B cell (primary cell): ENCODE measurements at regions not wholly inside any gene's neighbourhood (a gene's known extent, or its start where the extent isn't known, plus 50 kb on each side); places are given as distances from the start of the nearest gene placed in this dataset.

ENCODE experiments used
- ATAC-seq: fragments of 200-7000 bp; cut with Tn5 transposase; one replicate; pipeline ENCODE4 v1.10.0; 2021; ENCODE audit warnings: low read depth, mild to moderate bottlenecking, moderate number of reproducible peaks, moderate library complexity
- CTCF ChIA-PET: fragments of 350-600 bp; sonication (Branson Sonifier 250); formaldehyde crosslinking; loops from one replicate; lab custom pipeline; 2021; ENCODE audit warnings: antibody characterized with exemption, inconsistent platforms; lab: Charles Lee
- POLR2A ChIA-PET: fragments of 350-600 bp; sonication (Branson Sonifier 250); formaldehyde crosslinking; loops from one replicate; lab custom pipeline; 2021; ENCODE audit warnings: antibody characterized with exemption; lab: Charles Lee
- DNase-seq: peaks from one replicate; pipeline ENCODE4 v3.0.0; 2013
- H2AFZ ChIP-seq: 2 replicates; pipeline ENCODE4 v1.6.1; 2012; ENCODE audit warnings: mild to moderate bottlenecking, low read depth, low read length; ENCODE audit not compliant: insufficient read depth, poor library complexity, severe bottlenecking
- H3K27ac ChIP-seq, 2 donors: 1 replicate in 1 of 2; 2 replicates in 1 of 2; pipeline ENCODE4 v1.5.1; 2012 to 2013; ENCODE audit warnings: low read length in 2 of 2, mild to moderate bottlenecking in 2 of 2, moderate library complexity in 1 of 2
- H3K27me3 ChIP-seq, 4 experiments: fragments of 200-600 bp in 1 of 4; sonication (generic) in 1 of 4; replicated peaks in 1 of 4; 1 replicate in 2 of 4; 2 replicates in 2 of 4; pipeline versions ENCODE4 v1.6.1 to v1.7.0; 2013 to 2016; ENCODE audit warnings: low read length in 3 of 4, mild to moderate bottlenecking in 2 of 4, mixed read lengths in 1 of 4, moderate library complexity in 1 of 4; ENCODE audit not compliant: insufficient read depth in 4 of 4, control insufficient read depth in 3 of 4; ENCODE audit errors: control extremely low read depth in 1 of 4
- H3K36me3 ChIP-seq, 2 experiments: replicated peaks in 1 of 2; 1 replicate in 1 of 2; 2 replicates in 1 of 2; pipeline versions ENCODE4 v1.6.1 to v1.7.1; 2013; ENCODE audit warnings: low read length in 1 of 2; ENCODE audit not compliant: insufficient read depth in 2 of 2, control insufficient read depth in 1 of 2; ENCODE audit errors: control extremely low read depth in 1 of 2, extremely low read depth in 1 of 2
- H3K4me1 ChIP-seq, 2 donors: fragments of 200-600 bp in 1 of 2; sonication (generic) in 1 of 2; 1 replicate in 1 of 2; 2 replicates in 1 of 2; pipeline versions ENCODE4 v1.5.1 to v1.6.1; 2013 to 2017; ENCODE audit warnings: low read length in 2 of 2; ENCODE audit not compliant: control insufficient read depth in 2 of 2, insufficient read depth in 2 of 2
- H3K4me2 ChIP-seq: replicated peaks from 2 replicates; pipeline ENCODE3; 2012; ENCODE audit warnings: mild to moderate bottlenecking, low read depth, low read length; ENCODE audit not compliant: poor library complexity, severe bottlenecking
- H3K4me3 ChIP-seq, 5 experiments: fragments of 200-600 bp in 1 of 5; sonication (generic) in 1 of 5; 1 replicate in 3 of 5; 2 replicates in 2 of 5; pipeline versions ENCODE4 v1.5.1 to v1.7.0; 2011 to 2016; ENCODE audit warnings: low read length in 4 of 5, mild to moderate bottlenecking in 4 of 5, low read depth in 2 of 5, control low read depth in 1 of 5, moderate library complexity in 1 of 5; ENCODE audit not compliant: insufficient read depth in 1 of 5; ENCODE audit errors: control extremely low read depth in 1 of 5, extremely low read depth in 1 of 5
- H3K79me2 ChIP-seq: fragments of 200-600 bp; sonication (generic); one replicate; pipeline ENCODE4 v1.6.0; 2016; ENCODE audit warnings: low read length; ENCODE audit not compliant: control insufficient read depth, insufficient read depth
- H3K9ac ChIP-seq: fragments of 200-600 bp; sonication (generic); 2 replicates; pipeline ENCODE4 v1.6.1; 2017; ENCODE audit warnings: mild to moderate bottlenecking, low read length, moderate library complexity
- H3K9me3 ChIP-seq, 3 donors: one replicate each; pipeline versions ENCODE4 v1.6.1 to v1.7.1; 2013; ENCODE audit warnings: low read length in 2 of 3; ENCODE audit not compliant: control insufficient read depth in 2 of 3, insufficient read depth in 1 of 3; ENCODE audit errors: control extremely low read depth in 1 of 3
- H4K20me1 ChIP-seq: 2 replicates; pipeline ENCODE4 v1.6.0; 2012; ENCODE audit warnings: mild to moderate bottlenecking, low read length; ENCODE audit not compliant: insufficient read depth, control insufficient read depth, poor library complexity, severe bottlenecking
- H3K27ac Mint-ChIP-seq: one replicate; pipeline ENCODE4 v1.8.0; 2021; ENCODE audit warnings: mixed read lengths
- H3K27me3 Mint-ChIP-seq: one replicate; pipeline ENCODE4 v1.8.0; 2021; ENCODE audit warnings: mixed read lengths
- H3K4me1 Mint-ChIP-seq: one replicate; pipeline ENCODE4 v1.8.0; 2021; ENCODE audit warnings: mixed read lengths
- H3K4me3 Mint-ChIP-seq: one replicate; pipeline ENCODE4 v1.8.0; 2021; ENCODE audit warnings: mixed read lengths
- H3K9me3 Mint-ChIP-seq: one replicate; pipeline ENCODE4 v1.8.0; 2022; ENCODE audit warnings: mixed read lengths; ENCODE audit not compliant: insufficient read depth
- EZH2 ChIP-seq: IDR thresholded peaks from 2 replicates; pipeline ENCODE4 v1.6.1; 2012; ENCODE audit warnings: borderline replicate concordance, low read depth, mild to moderate bottlenecking, moderate library complexity, low read length; ENCODE audit not compliant: insufficient read depth, poor library complexity, severe bottlenecking
- WGBS: methylation state at CpG from one replicate; pipeline ENCODE4 v1.1.5; 2013; ENCODE audit warnings: missing lambda C conversion rate; ENCODE audit not compliant: insufficient coverage; 5-methylcytosine and 5-hydroxymethylcytosine counted together
- intact Hi-C: fragments of 100-400 bp; cut with micrococcal nuclease; formaldehyde crosslinking; loops from one replicate; pipeline ENCODE4 v1.10.0; 2022
- TF ChIP-seq, protein P1 (sequence below): fragments of 200-600 bp; IDR thresholded peaks from one replicate; pipeline ENCODE4 v1.8.0; 2022; ENCODE audit warnings: antibody characterized with exemption, mild to moderate bottlenecking

- no peak for DNase-seq
- intact Hi-C loops, result no loop called here
- H3K4me3 Mint-ChIP-seq, result no peak overlapping the region
- Histone ChIP-seq H2AFZ (no peak overlapping the region), H3K27me3 (no peaks in the 10 kb centered on the region), H3K4me1 (no peaks in the 10 kb centered on the region), H3K36me3 (no peaks in the 10 kb centered on the region), H4K20me1 (no peaks in the 10 kb centered on the region), H3K4me3 (no peak overlapping the region), H3K27ac (no peak overlapping the region), H3K79me2 (no peaks in the 10 kb centered on the region), H3K9me3 (no peaks in the 10 kb centered on the region), H3K4me2 (no peak overlapping the region), H3K9ac (no peak overlapping the region)
- peaks cover 3% of the 10 kb centered on the region for H3K27me3 Mint-ChIP-seq
- CTCF ChIA-PET, result no interaction called here
- ATAC-seq, result no peak
- no peak overlapping the region for H3K27ac Mint-ChIP-seq
- POLR2A ChIA-PET, result no interaction called here
- 90% methylated on average over 2 of the region's 3 CpGs for WGBS
- TF ChIP-seq EZH2, result no peak
- TF ChIP-seq, protein P1, sequence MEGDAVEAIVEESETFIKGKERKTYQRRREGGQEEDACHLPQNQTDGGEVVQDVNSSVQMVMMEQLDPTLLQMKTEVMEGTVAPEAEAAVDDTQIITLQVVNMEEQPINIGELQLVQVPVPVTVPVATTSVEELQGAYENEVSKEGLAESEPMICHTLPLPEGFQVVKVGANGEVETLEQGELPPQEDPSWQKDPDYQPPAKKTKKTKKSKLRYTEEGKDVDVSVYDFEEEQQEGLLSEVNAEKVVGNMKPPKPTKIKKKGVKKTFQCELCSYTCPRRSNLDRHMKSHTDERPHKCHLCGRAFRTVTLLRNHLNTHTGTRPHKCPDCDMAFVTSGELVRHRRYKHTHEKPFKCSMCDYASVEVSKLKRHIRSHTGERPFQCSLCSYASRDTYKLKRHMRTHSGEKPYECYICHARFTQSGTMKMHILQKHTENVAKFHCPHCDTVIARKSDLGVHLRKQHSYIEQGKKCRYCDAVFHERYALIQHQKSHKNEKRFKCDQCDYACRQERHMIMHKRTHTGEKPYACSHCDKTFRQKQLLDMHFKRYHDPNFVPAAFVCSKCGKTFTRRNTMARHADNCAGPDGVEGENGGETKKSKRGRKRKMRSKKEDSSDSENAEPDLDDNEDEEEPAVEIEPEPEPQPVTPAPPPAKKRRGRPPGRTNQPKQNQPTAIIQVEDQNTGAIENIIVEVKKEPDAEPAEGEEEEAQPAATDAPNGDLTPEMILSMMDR, result no peak
- no peaks in the 10 kb centered on the region for H3K9me3 Mint-ChIP-seq
- H3K4me1 Mint-ChIP-seq, result no peaks in the 10 kb centered on the region
These were observed 158.3 kb downstream of the EFHB start for GRCh38 chr3:19775765-19776164.

GRCh38 chr3:19769694-19770093, 164.3 kb downstream of the EFHB start:
- H3K4me2 ChIP-seq, result no peak overlapping the region
- POLR2A ChIA-PET, result no interaction called here
- no peak overlapping the region for H3K4me3 ChIP-seq
- H4K20me1 ChIP-seq, result no peaks in the 10 kb centered on the region
- no peak overlapping the region for H3K4me3 Mint-ChIP-seq
- DNase-seq (no peak), ATAC-seq (no peak)
- no peaks in the 10 kb centered on the region for H3K9me3 Mint-ChIP-seq
- CTCF ChIA-PET, result no interaction called here
- no CpG with 5 or more reads among the region's 4 CpGs for WGBS
- no peaks in the 10 kb centered on the region for H3K36me3 ChIP-seq
- intact Hi-C loops, result no loop called here
- no peak overlapping the region for H3K27ac Mint-ChIP-seq
- H3K27me3 ChIP-seq, result no peaks in the 10 kb centered on the region
- H3K79me2 ChIP-seq, result no peaks in the 10 kb centered on the region
- no peaks in the 10 kb centered on the region for H3K4me1 ChIP-seq
- no peak for TF ChIP-seq EZH2
- TF ChIP-seq, protein P1, result no peak
- H2AFZ ChIP-seq, result no peak overlapping the region
- H3K4me1 Mint-ChIP-seq, result no peaks in the 10 kb centered on the region
- H3K27me3 Mint-ChIP-seq, result peaks cover 4% of the 10 kb centered on the region
- H3K9me3 ChIP-seq, result no peaks in the 10 kb centered on the region
- H3K9ac ChIP-seq, result no peak overlapping the region
- no peak overlapping the region for H3K27ac ChIP-seq
